ENCODE measurements at regions not wholly inside any gene's neighbourhood (a gene's known extent, or its start where the extent isn't known, plus 50 kb on each side); places are given as distances from the start of the nearest gene placed in this dataset.

DNA sequence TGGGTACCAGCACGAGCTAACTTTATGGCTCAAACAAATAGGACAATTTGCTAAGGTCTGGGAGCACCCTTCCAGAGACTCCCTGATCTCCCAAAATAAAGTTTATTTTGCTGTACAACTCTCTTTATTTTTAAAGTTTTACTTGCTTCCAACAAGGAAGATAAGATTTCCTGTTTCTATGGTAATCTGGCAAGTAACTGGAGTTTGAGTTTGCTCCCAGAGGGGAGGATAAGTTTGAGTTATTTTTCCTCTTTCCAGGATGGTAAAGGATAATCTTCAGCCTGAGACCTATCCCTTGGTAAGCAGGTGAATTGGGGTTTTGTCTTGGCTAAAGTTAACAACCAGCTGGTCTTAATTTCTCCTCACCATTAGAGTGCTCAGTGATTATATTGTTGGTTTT lies 1019.4 kb upstream of the ALCAM start:
- TF ChIP-seq, protein P1, sequence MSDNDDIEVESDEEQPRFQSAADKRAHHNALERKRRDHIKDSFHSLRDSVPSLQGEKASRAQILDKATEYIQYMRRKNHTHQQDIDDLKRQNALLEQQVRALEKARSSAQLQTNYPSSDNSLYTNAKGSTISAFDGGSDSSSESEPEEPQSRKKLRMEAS (IDR thresholded peaks at IDR 0.05; ENCODE audit: low read depth, low read length), result no peak
- TF ChIP-seq CTCF (IDR thresholded peaks at IDR 0.05 in 2 of 3, conservative IDR thresholded peaks at IDR 0.05 in 1 of 3; ENCODE audit: control insufficient read depth in 2 of 3, extremely low read depth in 1 of 3, insufficient read depth in 1 of 3, low read depth in 3 of 3, low read length in 3 of 3) (no peak), CHD2 (IDR thresholded peaks at IDR 0.05; ENCODE audit: borderline replicate concordance, low read depth, low read length) (no peak), ATF3 (IDR thresholded peaks at IDR 0.05; ENCODE audit: borderline replicate concordance, extremely low read depth, low read depth, low read length) (no peak), ASH2L (IDR thresholded peaks at IDR 0.05; ENCODE audit: borderline replicate concordance, low read depth) (no peak), BCL11A (IDR thresholded peaks at IDR 0.05; ENCODE audit: low read depth, low read length) (no peak)
- TF ChIP-seq, protein P2, sequence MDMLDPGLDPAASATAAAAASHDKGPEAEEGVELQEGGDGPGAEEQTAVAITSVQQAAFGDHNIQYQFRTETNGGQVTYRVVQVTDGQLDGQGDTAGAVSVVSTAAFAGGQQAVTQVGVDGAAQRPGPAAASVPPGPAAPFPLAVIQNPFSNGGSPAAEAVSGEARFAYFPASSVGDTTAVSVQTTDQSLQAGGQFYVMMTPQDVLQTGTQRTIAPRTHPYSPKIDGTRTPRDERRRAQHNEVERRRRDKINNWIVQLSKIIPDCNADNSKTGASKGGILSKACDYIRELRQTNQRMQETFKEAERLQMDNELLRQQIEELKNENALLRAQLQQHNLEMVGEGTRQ (IDR thresholded peaks at IDR 0.05; ENCODE audit: borderline replicate concordance, low read depth, low read length), result no peak
